Gastrocnemius medialis (tissue), 4 donors: ENCODE measurements at regions not wholly inside any gene's neighbourhood (a gene's known extent, or its start where the extent isn't known, plus 50 kb on each side); places are given as distances from the start of the nearest gene placed in this dataset.

Source experiments
- CTCF ChIP-seq, 5 experiments: fragments of 450-650 bp in 3 of 5; fragments of 200-600 bp in 2 of 5; sonication (generic) in 2 of 5; IDR thresholded peaks in 4 of 5; conservative IDR thresholded peaks in 1 of 5; 1 replicate in 4 of 5; 2 replicates in 1 of 5; pipeline ENCODE4 v1.5.1; 2016 to 2019; ENCODE audit warnings: antibody characterized with exemption in 5 of 5, mild to moderate bottlenecking in 3 of 5, moderate library complexity in 3 of 5
- POLR2A ChIP-seq, 2 donors: fragments of 450-650 bp; IDR thresholded peaks; one replicate each; pipeline ENCODE4 v1.6.1; 2017; ENCODE audit warnings: antibody characterized with exemption in 2 of 2, mild to moderate bottlenecking in 2 of 2, moderate library complexity in 2 of 2

GRCh38 chr5:51732304-51732703 lies 349.1 kb downstream of the ISL1 start:
- no peak for TF ChIP-seq POLR2A (IDR thresholded peaks at IDR 0.05)
- TF ChIP-seq CTCF (IDR thresholded peaks at IDR 0.05 in 4 of 5, conservative IDR thresholded peaks at IDR 0.05 in 1 of 5), result no peak
